ENCODE measurements at regions not wholly inside any gene's neighbourhood (a gene's known extent, or its start where the extent isn't known, plus 50 kb on each side); places are given as distances from the start of the nearest gene placed in this dataset.

DNA sequence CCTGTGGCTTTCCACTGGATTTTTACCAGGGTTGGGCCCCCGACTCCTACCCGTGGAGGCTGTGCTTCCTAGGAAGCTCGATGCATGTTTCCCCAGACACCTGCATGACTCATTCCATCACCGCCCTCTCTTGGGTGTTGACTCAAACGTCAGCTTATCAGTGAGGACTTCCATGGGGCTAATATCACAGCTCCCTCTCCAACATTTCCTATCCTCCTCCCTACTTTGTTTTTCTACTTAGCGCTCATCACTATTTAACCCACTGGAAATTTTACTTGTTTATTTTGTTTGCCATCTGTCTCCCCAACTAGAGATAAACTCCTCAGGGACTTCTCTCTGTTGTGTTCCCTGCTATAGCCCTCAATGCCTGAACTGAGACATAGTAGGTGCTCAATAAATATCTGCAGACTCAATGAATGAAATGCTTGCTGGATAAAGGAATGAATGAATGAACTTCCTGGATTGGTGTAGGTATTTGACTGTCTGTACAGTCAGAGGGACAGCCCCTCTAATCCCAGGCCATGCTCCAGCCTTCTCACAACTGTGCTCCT, 55.9 kb upstream of the EPCAM start:
- TF ChIP-seq CTCF (IDR thresholded peaks at IDR 0.05) (no peak), POLR2A (IDR thresholded peaks at IDR 0.05; ENCODE audit: low read depth) (no peak)

Data from esophagus muscularis mucosa (tissue), 3 donors.